ENCODE measurements at regions not wholly inside any gene's neighbourhood (a gene's known extent, or its start where the extent isn't known, plus 50 kb on each side); places are given as distances from the start of the nearest gene placed in this dataset.

GRCh38 chr13:65460136-65460535 is 1770.0 kb downstream of the PCDH9 start:
- Mint-ChIP-seq H3K27me3 (ENCODE audit: low read depth) (no peaks in the 10 kb centered on the region), H3K4me3 (no peak overlapping the region; a peak in 1 of 5 replicates), H3K9me3 (no peaks in the 10 kb centered on the region; a peak in 1 of 5 replicates), H3K36me3 (ENCODE audit: insufficient read depth in 1 of 3, low read depth in 3 of 3) (peaks cover 0 to 13% (median 7%) of the 10 kb centered on the region in 3 experiments; a peak in 3 of 7 replicates), H3K4me1 (peaks cover 21 to 23% of the 10 kb centered on the region in 2 experiments), H3K27ac (peak overlapping the region in 2 of 3 experiments; percentile 3 to 86; a peak in 3 of 7 replicates)
- H3K27ac ChIP-seq (ENCODE audit: insufficient read length, low read depth, low read length) = no peak overlapping the region
- no peak for TF ChIP-seq CTCF (conservative IDR thresholded peaks at IDR 0.05)
- no peak overlapping the region for H4K5ac ChIP-seq (ENCODE audit: insufficient read length, low read depth, low read length)
- no peak overlapping the region for H2BK5ac ChIP-seq (ENCODE audit: insufficient read length, low read length)
- WGBS (ENCODE audit: extremely low coverage, insufficient read length, low lambda C conversion rate) = no CpG with 5 or more reads among the region's 1 CpG
- H3K9me3 ChIP-seq (ENCODE audit: control insufficient read depth, low read depth, low read length) = no peaks in the 10 kb centered on the region
- H4K91ac ChIP-seq (ENCODE audit: insufficient read length, low read depth, low read length) = no peak overlapping the region
- no peak overlapping the region for H3K9ac ChIP-seq (ENCODE audit: extremely low read depth, insufficient read length, low read length)
- no peak for DNase-seq
- no peak overlapping the region for H2AFZ ChIP-seq (ENCODE audit: low read length)
- no peaks in the 10 kb centered on the region for H3K23me2 ChIP-seq (ENCODE audit: insufficient read length, low read depth, low read length, poor library complexity, severe bottlenecking)
- no peak overlapping the region for H2BK20ac ChIP-seq (ENCODE audit: low read depth, low read length, poor library complexity, severe bottlenecking)
- peaks cover 5% of the 10 kb centered on the region; the same call in 1 of the 2 replicates for H3K4me1 ChIP-seq (ENCODE audit: insufficient read depth, low read length)
- no peak overlapping the region for H2BK120ac ChIP-seq (ENCODE audit: low read depth, low read length, poor library complexity, severe bottlenecking)
- no peak overlapping the region for H3K14ac ChIP-seq (ENCODE audit: insufficient read depth, low read length)
- no peak overlapping the region for H2BK12ac ChIP-seq (ENCODE audit: insufficient read length, low read depth, low read length)
- no peaks in the 10 kb centered on the region for H3K79me1 ChIP-seq (ENCODE audit: insufficient read depth, low read depth, low read length, poor library complexity, severe bottlenecking)
- H3K27me3 ChIP-seq (ENCODE audit: insufficient read depth, low read length) = no peaks in the 10 kb centered on the region
- H3K4me2 ChIP-seq (ENCODE audit: insufficient read depth, insufficient read length, low read length) = no peak overlapping the region
- H3K23ac ChIP-seq (ENCODE audit: insufficient read length, low read depth, low read length) = no peak overlapping the region
- H3K79me2 ChIP-seq (ENCODE audit: insufficient read depth, low read length) = no peaks in the 10 kb centered on the region
- H4K20me1 ChIP-seq (ENCODE audit: control insufficient read depth, insufficient read depth, insufficient read length) = no peaks in the 10 kb centered on the region
- H4K8ac ChIP-seq (replicated peaks; ENCODE audit: insufficient read length, low read depth, low read length) = no peak overlapping the region
- H3T11ph ChIP-seq (ENCODE audit: low read length) = no peak overlapping the region
- no peak overlapping the region for H3K18ac ChIP-seq (ENCODE audit: insufficient read length, low read depth, low read length)
- no peak overlapping the region for H3K56ac ChIP-seq (ENCODE audit: insufficient read length, low read depth, low read length)
- no peak overlapping the region for H2AK5ac ChIP-seq (ENCODE audit: insufficient read length, low read length)
- no peak overlapping the region for H2BK15ac ChIP-seq (ENCODE audit: low read depth, low read length)
- H3K4ac ChIP-seq (ENCODE audit: low read depth, low read length) = no peak overlapping the region
